Non-pigmented ciliary epithelial cell (primary cell): ENCODE measurements at regions not wholly inside any gene's neighbourhood (a gene's known extent, or its start where the extent isn't known, plus 50 kb on each side); places are given as distances from the start of the nearest gene placed in this dataset.

Experiments used
- DNase-seq: peaks from one replicate; pipeline ENCODE4 v3.0.0-alpha.2; 2010; ENCODE audit warnings: low read depth

DNA sequence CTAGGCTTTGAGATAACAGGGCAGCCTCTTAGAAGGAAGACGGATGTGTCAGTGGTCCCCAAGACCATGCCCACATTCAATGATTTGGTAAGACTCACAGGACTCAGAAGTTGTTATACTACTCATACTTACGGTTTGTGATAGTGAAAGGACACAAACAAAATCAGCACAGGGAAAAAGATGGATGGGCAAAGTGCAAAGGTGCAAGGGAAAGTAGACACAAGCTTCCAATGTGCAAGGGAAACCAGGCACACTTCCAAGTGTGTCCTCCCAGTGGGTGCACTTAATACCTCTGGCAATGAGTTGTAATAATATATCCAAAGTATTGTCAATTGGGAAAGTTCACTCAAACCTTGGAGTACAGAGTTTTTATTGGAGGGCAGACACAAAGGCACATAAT is 53.8 kb upstream of the VCX start:
- no peak for DNase-seq

DNA sequence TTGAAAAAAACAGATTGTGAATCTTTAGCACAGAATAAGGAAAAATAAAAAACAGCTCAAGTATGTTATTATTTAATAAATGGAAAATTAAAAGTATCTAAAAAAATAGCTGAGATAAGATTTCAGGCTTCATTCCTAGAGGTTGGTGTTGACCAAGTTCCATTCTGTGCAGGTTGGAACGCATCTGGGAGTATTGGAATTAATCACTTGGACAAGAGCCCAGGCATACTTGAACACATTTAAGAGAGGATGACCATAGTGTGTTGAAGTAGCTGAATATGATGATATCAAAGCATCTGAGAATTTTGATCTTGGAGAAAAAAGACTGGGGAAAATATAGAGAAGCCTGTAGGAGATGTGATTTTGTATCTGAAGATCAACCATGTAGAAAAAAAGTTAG is 54.6 kb upstream of the VCX start:
- DNase-seq, result no peak

DNA sequence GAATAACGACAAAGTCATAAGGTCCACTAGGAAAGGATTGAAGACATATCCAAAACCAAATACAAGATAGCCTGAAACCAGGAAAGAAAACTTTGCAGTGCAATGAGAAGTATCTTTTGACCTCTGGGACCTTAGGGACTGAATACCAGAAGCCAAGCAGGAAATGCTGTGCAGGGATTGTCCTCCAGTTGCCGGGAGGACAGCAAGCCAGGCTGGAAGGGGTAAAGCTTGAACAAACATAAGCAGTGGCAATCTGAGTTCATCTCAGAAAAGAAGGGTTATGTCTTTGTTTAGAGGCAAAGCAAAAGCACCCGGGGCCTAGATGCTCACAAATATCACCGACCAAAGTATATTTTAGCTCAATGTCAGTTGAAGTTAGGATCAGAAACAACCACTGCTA is 55.3 kb upstream of the VCX start:
- no peak for DNase-seq

DNA sequence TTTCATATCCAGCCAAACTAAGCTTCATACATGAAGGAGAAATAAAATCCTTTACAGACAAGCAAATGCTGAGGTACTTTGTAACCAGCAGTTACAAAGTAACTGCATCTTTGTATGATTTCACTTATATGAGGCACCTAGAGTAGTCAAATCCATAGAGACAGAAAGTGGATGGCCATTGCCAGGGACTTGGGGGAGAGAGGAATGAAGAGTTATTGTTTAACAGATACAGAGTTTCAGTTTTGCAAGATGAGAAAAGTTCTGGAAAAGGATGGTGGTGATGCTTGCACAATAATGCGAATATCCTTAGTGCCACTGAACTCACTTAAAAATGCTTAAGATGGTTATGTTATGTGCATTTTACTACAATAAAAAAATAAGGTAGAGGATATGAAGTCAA is 58.4 kb upstream of the VCX start:
- DNase-seq, result no peak

DNA sequence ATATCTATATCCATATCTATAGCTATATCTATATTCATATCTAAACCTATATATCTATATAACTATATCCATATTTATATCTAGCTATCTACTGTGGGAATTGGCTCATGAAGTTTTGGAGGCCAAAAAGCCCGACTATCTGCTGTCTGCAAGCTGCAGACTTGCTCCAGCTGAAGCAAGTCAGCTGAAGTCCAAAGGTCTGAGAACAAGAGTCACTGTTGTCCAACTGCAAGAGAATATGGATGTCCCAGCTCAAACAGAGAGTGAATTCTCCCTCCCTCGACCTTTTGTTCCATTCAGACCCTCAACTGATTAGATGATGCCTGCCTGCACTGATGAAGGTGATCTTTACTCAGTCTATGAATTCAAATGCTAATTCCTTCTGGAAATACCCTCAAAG is 63.3 kb upstream of the VCX start:
- DNase-seq, result no peak

DNA sequence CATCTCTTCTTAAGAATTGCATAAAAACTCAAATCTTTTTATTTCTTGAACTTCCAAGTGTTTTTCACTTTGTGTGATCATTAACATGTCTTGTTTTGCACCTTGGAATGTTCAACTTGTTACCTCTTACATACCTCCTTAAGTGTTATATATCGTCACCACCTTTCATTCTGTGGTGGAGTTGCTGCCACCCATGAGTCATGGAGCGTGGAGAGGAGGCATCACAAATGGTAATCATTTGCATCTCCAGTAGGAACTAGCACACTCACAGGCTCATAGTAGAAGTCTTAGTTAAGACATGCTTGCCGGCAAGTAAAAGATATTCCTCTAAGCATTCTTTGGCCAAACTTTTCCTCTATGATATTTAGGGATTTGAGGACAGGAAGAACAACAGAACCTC is 67.0 kb upstream of the VCX start:
- no peak for DNase-seq

DNA sequence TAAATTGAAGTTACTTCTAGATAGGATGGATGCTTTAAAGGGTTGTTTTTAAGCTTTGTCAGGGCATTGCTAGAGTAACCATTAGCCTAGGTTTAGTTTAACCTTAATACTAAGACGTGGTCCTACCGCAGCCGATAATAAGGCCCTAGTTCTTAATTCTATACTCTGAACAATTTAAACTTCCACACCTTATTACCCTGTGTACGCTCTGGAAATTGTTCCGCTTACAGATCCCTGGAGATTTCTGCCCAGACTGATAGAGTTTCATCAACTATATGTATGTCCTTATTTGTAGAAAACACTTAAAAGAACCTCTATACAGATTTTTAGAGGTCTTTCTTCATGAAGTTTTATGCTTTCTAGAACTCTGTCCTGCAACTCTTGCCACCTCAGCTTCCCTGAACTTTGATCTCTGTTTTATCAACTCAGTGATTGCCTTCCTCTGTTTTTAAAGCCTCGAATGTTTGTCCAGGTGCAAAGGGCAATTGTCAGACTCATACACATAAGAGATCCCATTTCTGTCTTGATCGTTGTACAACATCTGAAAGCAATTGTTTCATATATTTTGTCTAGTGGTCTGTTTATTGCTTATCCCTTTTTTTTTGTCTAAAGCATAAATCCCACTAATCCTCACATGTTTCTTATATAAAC is 71.1 kb upstream of the VCX start:
- DNase-seq, result no peak

DNA sequence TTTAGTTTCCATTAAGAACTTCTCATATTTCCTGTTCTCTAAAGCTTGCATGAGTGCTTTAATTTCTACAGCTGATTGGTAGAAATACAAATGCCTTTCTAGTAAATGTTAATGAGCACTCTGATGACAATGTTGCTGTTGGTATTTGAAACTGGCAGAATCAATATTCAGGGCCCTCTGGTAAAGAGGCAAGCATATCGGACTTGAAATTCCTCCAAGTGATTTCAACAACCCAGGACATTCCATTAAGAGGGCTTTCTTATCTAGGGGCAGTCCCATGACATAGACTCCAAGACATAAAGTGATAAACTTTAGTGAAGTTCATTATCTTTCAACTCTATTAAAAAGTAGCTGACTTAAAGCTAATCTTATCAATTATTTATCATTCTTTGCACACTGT is 83.1 kb upstream of the VCX start:
- no peak for DNase-seq

DNA sequence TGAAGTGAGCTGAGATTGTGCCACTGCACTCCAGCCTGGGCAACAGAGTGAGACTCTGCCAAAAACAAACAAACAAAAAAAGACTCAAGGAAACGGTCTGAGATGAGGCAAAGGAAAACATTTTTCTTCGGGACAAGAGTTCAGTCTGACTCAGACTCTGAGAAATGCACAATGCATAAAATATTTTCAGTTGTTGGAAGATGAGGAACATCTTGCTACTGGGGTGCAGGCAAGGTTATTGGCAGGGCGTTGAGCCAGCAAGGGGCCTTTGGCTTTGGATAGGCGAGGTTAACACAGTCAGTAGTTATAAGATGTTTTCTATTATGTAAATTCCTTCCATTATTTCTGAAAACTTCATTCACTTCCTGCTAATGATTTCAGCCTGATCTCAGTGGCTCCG is 96.1 kb upstream of the VCX start:
- no peak for DNase-seq

DNA sequence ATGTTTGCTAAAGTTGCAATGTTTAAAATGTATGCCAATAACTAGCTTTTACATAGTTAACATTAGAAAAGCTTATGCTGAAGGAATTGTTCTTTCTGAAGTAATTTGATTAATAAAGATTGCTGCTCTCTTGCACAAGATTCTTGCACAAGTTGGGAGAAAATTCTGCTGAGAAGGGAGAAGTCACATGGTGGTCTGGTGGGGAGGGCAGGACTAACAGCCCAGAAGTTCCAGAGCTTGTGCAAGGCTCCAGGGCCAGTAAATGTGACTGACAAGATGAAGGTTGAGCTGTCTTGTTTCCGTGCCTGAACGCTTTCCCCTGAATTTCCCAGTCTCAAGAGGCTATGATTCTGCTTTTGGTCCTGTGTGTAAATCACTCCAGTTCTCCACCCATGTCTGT is 112.9 kb upstream of the VCX start:
- DNase-seq, result no peak

DNA sequence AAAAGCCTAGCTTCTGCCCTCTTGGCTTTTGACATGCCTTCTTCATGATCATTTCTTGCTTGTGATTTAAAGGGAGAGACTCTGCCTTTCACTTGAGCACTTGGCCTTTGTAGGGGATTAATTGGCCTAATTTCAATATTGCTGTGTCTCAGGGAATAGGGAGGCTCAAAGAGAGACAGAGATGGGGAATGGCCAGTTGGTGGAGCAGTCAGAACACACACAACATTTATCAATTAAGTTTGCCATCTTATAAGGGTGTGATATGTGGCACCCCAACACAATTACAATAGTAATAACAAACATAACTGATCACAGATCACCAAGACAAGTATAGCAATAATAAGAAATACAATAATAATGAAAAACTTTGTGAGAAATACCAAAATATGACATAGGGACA is 122.5 kb upstream of the VCX start:
- no peak for DNase-seq

DNA sequence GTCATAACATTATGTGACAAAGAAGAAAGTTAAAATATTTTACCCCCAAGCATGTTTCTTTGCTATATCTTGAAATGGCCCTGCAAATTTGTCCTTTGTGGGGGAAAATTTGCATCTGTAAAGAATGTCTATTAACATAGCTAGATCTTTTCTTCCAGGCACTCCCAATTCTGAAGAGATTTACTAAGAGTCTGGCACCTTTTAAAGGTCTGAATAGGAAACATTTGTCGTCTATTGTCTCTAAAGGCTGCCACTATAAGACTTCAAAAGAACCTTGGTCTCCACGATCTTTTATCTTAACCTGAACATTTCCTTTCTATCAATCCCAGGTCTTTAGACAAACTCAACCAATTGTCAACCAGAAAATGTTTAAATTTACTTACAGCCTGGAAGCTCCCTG is 128.6 kb upstream of the VCX start:
- DNase-seq, result no peak

DNA sequence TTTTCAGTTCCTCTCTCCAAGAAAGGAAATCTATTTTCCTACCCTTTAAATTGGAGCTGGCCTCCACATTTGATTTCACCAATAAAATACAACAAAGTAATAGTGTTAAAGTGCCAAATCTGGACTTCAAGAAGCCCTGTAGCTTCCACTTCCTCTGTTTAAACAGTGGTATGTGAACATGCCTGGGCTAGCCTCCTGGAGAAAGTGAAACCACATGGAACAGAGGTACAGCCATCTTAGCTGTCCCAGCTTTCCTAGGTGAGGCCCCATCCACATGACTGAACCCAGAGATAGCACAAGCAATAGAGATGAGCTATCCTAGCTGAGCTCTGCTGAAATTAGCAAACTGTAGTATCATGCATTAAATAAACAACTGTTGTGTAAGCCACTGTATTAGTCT is 131.8 kb upstream of the VCX start:
- no peak for DNase-seq

DNA sequence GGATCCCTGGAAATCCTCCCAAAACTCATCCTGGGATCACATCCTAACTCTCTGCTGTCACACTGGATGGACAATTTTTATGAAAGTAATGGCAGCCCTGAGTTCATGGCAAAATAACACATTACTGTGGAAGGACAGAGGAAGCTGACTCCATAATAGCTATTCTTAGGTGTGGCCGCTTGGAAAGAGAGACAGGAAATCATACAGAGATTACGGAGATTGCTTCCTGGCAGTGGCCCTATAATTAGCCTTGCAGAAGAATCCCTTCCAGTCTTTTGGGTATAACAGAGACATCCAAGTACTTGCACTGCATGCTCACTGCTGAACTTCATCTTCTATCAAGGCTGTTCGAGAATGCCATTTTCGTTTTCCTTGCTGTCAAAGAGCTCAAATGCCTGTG is 133.1 kb upstream of the VCX start:
- DNase-seq, result no peak

DNA sequence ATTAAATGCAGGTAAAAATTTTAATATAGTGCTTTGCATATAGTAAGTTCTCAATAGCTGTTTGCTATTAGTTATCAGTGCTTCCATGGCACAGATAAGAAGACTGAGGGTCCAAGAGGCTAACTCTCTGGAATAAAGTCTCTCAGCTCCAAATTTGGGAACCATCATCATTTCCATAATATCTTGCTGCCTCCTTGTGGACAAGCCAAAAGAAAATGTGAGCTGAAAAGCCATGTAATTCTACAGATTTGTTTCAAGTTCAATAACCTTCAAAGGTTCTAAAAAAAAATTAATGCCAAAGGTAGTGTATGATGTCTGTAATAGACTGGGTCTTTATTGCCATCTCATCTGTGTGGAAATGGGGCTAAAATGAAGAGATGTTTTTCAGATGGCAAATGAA is 136.9 kb upstream of the VCX start:
- DNase-seq, result no peak

DNA sequence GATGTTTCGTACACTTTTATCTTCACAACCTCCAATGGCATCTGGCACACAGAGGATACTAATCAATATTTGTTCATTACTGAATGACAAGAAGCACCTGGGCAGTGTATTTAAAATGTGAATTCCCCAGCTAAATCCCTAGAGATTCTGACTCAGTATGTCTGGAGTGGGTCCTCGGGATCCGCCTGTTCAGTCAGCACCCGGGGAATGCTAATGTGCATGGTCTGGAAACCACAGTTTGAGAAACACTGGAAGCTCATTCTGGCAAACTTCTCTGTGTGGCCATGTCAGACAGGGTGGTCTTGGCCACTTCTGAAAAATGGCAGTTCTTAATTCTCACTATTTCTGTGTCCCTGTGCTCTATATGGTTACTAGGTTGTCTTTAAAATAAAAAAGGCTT is 138.8 kb upstream of the VCX start:
- no peak for DNase-seq

DNA sequence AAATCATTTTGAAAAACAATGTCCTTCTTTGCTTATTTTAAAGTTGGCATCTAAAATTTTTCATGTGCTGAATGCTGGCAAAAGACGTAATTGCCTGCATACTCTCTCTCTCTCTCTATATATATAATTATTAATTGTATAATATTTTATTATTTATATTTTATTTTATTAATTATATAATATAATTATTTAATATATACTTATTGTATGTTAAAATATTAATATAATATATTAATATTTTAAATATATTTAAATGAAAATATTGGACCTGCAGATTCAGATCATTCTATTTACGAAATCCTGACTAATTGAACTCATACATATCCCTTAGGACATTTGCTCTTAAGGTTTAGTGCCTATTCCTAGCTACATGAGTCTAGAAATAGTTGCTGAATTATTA is 144.7 kb upstream of the VCX start:
- DNase-seq, result no peak

DNA sequence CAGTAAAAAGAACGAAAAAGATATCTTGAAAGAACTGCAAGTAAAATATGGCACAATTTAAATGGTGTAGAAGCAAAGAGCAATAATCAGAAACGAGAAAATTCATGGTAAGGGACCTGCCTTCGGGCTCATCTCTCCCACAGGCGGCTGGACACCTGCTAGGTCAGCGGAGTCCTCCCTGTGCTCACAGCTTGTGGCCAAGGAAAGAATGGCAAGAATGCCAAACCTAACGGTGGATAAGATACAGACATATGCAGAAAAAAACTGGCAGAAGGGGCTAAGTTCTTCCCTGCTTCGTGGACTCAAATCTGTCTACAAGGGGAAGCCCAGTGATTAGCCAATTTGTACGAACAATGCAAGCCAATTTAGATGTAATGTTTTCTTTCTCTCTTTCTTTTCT is 152.1 kb upstream of the VCX start:
- DNase-seq, result no peak

DNA sequence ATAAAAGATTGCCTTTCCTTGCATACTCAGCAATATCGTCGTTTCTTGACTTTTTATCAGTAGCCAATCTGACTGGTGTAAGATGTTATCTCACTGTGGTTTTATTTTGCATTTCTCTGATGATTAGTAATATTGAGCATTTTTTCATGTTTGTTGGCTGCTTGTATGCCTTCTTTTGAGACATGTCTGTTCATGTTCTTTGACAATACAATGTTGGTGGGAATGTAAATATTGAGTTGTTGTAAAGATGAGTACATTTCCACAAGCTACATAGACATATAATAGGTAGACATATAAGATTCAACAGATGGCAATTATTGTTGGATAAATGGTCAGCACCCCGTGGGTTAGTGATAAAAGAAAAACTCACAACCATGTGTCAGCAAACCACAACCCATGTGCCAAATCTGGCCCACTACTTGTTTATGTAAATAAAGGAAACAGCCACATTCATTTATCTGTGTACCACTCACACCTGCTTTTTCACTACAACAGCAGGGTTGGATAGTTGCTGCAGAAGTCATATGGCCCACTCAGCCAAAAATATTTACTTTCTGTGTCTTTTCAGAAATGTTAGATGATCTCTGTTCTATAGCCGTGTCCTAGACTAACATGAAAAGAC is 153.1 kb upstream of the VCX start:
- no peak for DNase-seq

DNA sequence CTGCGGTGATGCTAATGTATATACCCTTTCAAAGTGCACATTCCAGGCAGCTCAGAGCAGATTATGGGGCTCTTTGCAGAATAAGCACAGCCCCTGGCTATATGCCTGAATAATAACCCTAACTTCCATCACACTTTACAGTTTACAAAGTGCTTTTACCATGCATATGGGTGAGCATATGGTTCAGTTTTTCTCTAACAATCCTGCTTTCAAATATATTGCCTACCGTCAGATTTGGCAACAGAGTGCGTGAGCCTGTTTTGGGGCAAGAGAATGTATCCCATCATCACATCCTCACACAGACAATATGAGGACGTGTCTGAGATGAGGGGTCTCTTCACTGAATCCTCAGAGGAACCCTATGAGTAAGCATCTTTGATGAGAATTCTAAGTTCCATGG is 162.8 kb upstream of the VCX start:
- DNase-seq, result no peak

DNA sequence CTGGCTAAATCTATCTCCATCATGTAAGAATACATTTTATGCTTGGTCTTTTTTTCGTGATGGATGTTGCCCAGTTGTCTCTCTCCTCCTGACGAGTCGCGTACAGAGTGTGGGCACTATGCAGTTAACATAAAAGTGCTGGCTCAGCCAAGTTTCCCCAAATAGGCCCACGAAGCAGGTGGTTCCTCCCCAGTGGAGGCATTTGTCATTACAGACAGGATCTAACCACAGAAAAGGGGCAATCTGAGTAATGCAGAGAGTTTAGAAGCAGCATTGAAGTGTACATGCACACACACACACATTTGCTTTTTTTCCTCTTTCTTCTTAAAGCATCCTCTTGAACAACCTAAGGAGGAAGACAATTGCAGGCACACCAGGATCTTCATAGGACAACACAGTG is 188.7 kb upstream of the VCX start:
- no peak for DNase-seq

DNA sequence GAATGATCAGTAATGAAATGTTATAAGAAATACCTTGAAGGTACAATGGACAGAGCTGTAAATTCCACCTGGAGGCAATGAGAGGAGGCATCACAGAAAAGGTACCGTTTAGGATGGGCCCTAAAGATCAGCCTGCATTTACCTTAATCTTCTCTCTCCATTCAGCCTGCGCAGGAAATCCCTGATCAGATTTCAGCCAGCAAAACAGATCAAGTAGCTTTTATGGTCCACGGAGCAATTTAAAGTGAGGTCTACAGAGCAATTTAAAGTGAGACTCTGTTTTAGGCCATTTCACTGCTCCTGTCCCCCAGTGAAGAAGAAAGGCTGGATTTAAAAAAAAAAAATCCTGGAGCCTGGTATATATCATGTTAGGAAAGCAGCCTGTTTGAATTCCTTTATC is 195.1 kb upstream of the VCX start:
- no peak for DNase-seq

DNA sequence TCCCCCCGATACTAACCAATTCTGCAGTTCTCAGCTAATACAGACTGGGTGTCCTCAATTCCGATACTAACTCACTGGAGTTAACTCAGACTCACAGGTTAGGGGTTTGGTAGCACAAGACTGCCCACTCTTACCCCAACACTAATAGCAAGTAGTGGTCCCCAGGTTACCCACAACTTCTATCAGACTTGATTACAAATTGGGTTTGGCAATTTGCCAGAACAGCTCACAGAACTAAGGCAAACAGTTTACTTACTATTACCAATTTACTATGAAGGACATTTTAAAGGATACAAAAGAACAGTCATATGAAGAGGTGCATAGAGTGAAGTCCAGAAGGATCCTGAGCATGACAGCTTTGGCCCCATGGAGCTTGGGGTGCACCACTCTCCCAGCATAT is 201.8 kb upstream of the VCX start:
- DNase-seq, result no peak

DNA sequence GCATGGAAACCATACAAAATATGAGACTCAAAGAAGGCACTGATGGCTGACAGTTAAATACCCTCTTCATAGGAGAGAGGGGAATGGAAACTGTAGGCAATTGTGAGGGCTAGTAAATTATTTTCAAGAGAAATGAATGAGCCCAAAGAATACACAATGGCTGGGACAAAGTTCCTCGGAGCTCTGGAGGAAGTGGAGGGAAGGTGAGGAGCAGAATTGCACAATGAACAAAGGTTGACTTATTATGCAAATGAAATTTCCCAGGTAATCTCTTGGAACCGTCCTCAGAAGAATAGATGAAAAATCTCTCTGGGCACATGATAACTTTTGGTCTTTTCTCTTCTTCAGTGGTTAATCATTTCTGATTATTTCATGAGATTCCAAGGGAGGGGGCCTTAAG is 202.6 kb upstream of the VCX start:
- no peak for DNase-seq
